Suprapubic skin (tissue), 4 donors: ENCODE measurements at regions not wholly inside any gene's neighbourhood (a gene's known extent, or its start where the extent isn't known, plus 50 kb on each side); places are given as distances from the start of the nearest gene placed in this dataset.

Experiments
- DNase-seq, 2 donors: peaks; one replicate each; pipeline ENCODE4 v3.0.0-alpha.2; 2019; ENCODE audit warnings: low spot score in 2 of 2
- H3K27ac ChIP-seq: fragments of 200-600 bp; sonication (generic); one replicate; pipeline ENCODE4 v1.5.1; 2019
- H3K27me3 ChIP-seq: fragments of 200-600 bp; sonication (generic); one replicate; pipeline ENCODE4 v1.5.1; 2019
- H3K36me3 ChIP-seq: fragments of 200-600 bp; sonication (generic); one replicate; pipeline ENCODE4 v1.5.1; 2019
- H3K4me1 ChIP-seq: fragments of 200-600 bp; sonication (generic); one replicate; pipeline ENCODE4 v1.5.1; 2019
- H3K4me3 ChIP-seq: fragments of 200-600 bp; sonication (generic); one replicate; pipeline ENCODE4 v1.5.1; 2019; ENCODE audit warnings: mild to moderate bottlenecking
- H3K9me3 ChIP-seq: fragments of 200-600 bp; sonication (generic); one replicate; pipeline ENCODE4 v1.5.1; 2019
- CTCF ChIP-seq, 2 donors: fragments of 200-600 bp in 1 of 2; fragments of 450-650 bp in 1 of 2; sonication (generic) in 1 of 2; IDR thresholded peaks; one replicate each; pipeline ENCODE4 v1.5.1; 2016 to 2019; ENCODE audit warnings: antibody characterized with exemption in 2 of 2, mild to moderate bottlenecking in 1 of 2, moderate library complexity in 1 of 2
- EP300 ChIP-seq: sonication (generic); formaldehyde crosslinking; IDR thresholded peaks from one replicate; pipeline ENCODE4 v1.6.1; 2017; ENCODE audit warnings: antibody characterized with exemption
- POLR2A ChIP-seq, 2 donors: fragments of 450-650 bp; IDR thresholded peaks; one replicate each; pipeline ENCODE4 v1.6.1; 2017; ENCODE audit warnings: antibody characterized with exemption in 2 of 2, mild to moderate bottlenecking in 2 of 2, moderate library complexity in 2 of 2
- POLR2AphosphoS5 ChIP-seq, 3 donors: sonication (generic); formaldehyde crosslinking; IDR thresholded peaks; one replicate each; pipeline ENCODE4 v1.6.1; 2017; ENCODE audit warnings: antibody characterized with exemption in 3 of 3
- WGBS: methylation state at CpG from one replicate; pipeline ENCODE4 v1.1.5; 2018; 5-methylcytosine and 5-hydroxymethylcytosine counted together

- no peak overlapping the region for H3K27ac ChIP-seq
- H3K36me3 ChIP-seq = no peaks in the 10 kb centered on the region
- H3K4me3 ChIP-seq = no peak overlapping the region
- DNase-seq = no peak
- no peaks in the 10 kb centered on the region for H3K27me3 ChIP-seq
- H3K9me3 ChIP-seq = no peaks in the 10 kb centered on the region
- TF ChIP-seq POLR2A (IDR thresholded peaks at IDR 0.05) = no peak
- TF ChIP-seq POLR2AphosphoS5 (IDR thresholded peaks at IDR 0.05) = no peak
- no peak for TF ChIP-seq CTCF (IDR thresholded peaks at IDR 0.05)
- no peak for TF ChIP-seq EP300
- 49% methylated on average over 5 of the region's 5 CpGs for WGBS
- peaks cover 9% of the 10 kb centered on the region for H3K4me1 ChIP-seq
These were observed 250.9 kb downstream of the DSEL start for GRCh38 chr18:67265464-67266245.

- no peak for DNase-seq
- Histone ChIP-seq H3K4me1 (peaks cover 9% of the 10 kb centered on the region), H3K27me3 (no peaks in the 10 kb centered on the region), H3K9me3 (no peaks in the 10 kb centered on the region), H3K36me3 (no peaks in the 10 kb centered on the region), H3K27ac (no peak overlapping the region), H3K4me3 (no peak overlapping the region)
- TF ChIP-seq POLR2A (IDR thresholded peaks at IDR 0.05) = no peak
- no peak for TF ChIP-seq CTCF (IDR thresholded peaks at IDR 0.05)
- TF ChIP-seq EP300 = no peak
- no peak for TF ChIP-seq POLR2AphosphoS5 (IDR thresholded peaks at IDR 0.05)
- WGBS = 62% methylated on average over 3 of the region's 3 CpGs
These were observed 254.5 kb downstream of the DSEL start for GRCh38 chr18:67261931-67262552.

GRCh38 chr18:67260841-67261240, 255.7 kb downstream of the DSEL start:
- TF ChIP-seq EP300 = no peak
- TF ChIP-seq CTCF (IDR thresholded peaks at IDR 0.05) = no peak
- no peak for TF ChIP-seq POLR2AphosphoS5 (IDR thresholded peaks at IDR 0.05)
- no peak for TF ChIP-seq POLR2A (IDR thresholded peaks at IDR 0.05)
- Histone ChIP-seq H3K9me3 (no peaks in the 10 kb centered on the region), H3K27ac (no peak overlapping the region), H3K4me1 (peaks cover 5% of the 10 kb centered on the region), H3K36me3 (no peaks in the 10 kb centered on the region), H3K27me3 (no peaks in the 10 kb centered on the region), H3K4me3 (no peak overlapping the region)
- no peak for DNase-seq
- 86% methylated on average over 5 of the region's 5 CpGs for WGBS

GRCh38 chr18:67250776-67251424, 265.6 kb downstream of the DSEL start:
- H3K9me3 ChIP-seq = no peaks in the 10 kb centered on the region
- no peak for DNase-seq
- H3K27ac ChIP-seq = no peak overlapping the region
- no peak for TF ChIP-seq CTCF (IDR thresholded peaks at IDR 0.05)
- no peak for TF ChIP-seq POLR2AphosphoS5 (IDR thresholded peaks at IDR 0.05)
- no peak for TF ChIP-seq EP300
- no peak for TF ChIP-seq POLR2A (IDR thresholded peaks at IDR 0.05)
- WGBS = 88% methylated on average over 9 of the region's 9 CpGs
- H3K27me3 ChIP-seq = no peaks in the 10 kb centered on the region
- no peaks in the 10 kb centered on the region for H3K4me1 ChIP-seq
- H3K4me3 ChIP-seq = no peak overlapping the region
- H3K36me3 ChIP-seq = no peaks in the 10 kb centered on the region
